HepG2 (cell line): ENCODE measurements at regions not wholly inside any gene's neighbourhood (a gene's known extent, or its start where the extent isn't known, plus 50 kb on each side); places are given as distances from the start of the nearest gene placed in this dataset.
"Not testable (repeated sequence)": the region's sequence is repeated elsewhere in the genome, so short reads cannot be mapped to it uniquely, and the experiment has no call there.

Experiments used
- ATAC-seq: fragments of 200-7000 bp; cut with Tn5 transposase; 3 replicates; pipeline ENCODE4 v1.9.1; 2020; ENCODE audit warnings: mild to moderate bottlenecking, moderate library complexity
- BruUV-seq: library from RNA; stranded (reverse); fragments of 400-500 nt; replicated peaks from 2 replicates; lab custom pipeline; 2021; lab: Mats Ljungman, UMichigan
- CTCF ChIA-PET: fragments of 300-600 bp; formaldehyde crosslinking; extraction: SDS; loops from one replicate; lab custom pipeline; 2021; ENCODE audit warnings: low total read pairs, inconsistent platforms, low intra/inter-chr PET ratio; lab: Yijun Ruan, JAX
- POLR2A ChIA-PET: fragments of 350-600 bp; sonication (Branson Sonifier 250); formaldehyde crosslinking; loops from one replicate; lab custom pipeline; 2020; ENCODE audit warnings: antibody characterized with exemption, inconsistent platforms; lab: Yijun Ruan, JAX
- DNase-seq: peaks from one replicate; pipeline ENCODE4 v3.0.0-alpha.2; 2015; ENCODE audit warnings: low spot score
- FAIRE-seq: peaks from 3 replicates; lab custom pipeline; 2011; peaks lifted over from hg19 to GRCh38; lab: Jason Lieb, UNC
- H2AFZ ChIP-seq: one replicate; pipeline ENCODE4 v1.6.1; 2011; ENCODE audit warnings: low read length, inconsistent platforms
- H3K27ac ChIP-seq: fragments of 300-600 bp; 3 replicates; pipeline ENCODE4 v1.8.0; 2011; ENCODE audit warnings: mixed run types, mild to moderate bottlenecking, mixed read lengths, low read length, inconsistent platforms; ENCODE audit not compliant: insufficient read depth; ENCODE audit errors: extremely low read length
- H3K27me3 ChIP-seq, 2 experiments: fragments of 200-600 bp in 1 of 2; 2 replicates in 1 of 2; 3 replicates in 1 of 2; pipeline versions ENCODE4 v1.6.0 to v1.8.0; 2011; ENCODE audit warnings: low read length in 2 of 2, mild to moderate bottlenecking in 2 of 2, moderate library complexity in 2 of 2, inconsistent platforms in 1 of 2; ENCODE audit not compliant: insufficient read depth in 2 of 2, control insufficient read depth in 1 of 2
- H3K36me3 ChIP-seq, 2 experiments: fragments of 200-600 bp in 1 of 2; replicated peaks in 1 of 2; 2 replicates in 1 of 2; 3 replicates in 1 of 2; pipeline versions ENCODE4 v1.5.1 to v1.8.0; 2011; ENCODE audit warnings: low read length in 2 of 2, inconsistent platforms in 1 of 2; ENCODE audit not compliant: insufficient read depth in 2 of 2, control insufficient read depth in 1 of 2
- H3K4me1 ChIP-seq: 2 replicates; pipeline ENCODE4 v1.5.1; 2012; ENCODE audit warnings: low read length, inconsistent platforms; ENCODE audit not compliant: insufficient read depth
- H3K4me2 ChIP-seq: 2 replicates; pipeline ENCODE4 v1.6.0; 2011; ENCODE audit warnings: low read depth, low read length, inconsistent platforms
- H3K4me3 ChIP-seq, 3 experiments: fragments of 200-600 bp in 1 of 3; sonication (generic), shearing (Covaris generic) in 1 of 3; replicated peaks in 1 of 3; 2 replicates each; pipeline ENCODE4 v1.5.1; 2011 to 2016; ENCODE audit warnings: low read length in 3 of 3, inconsistent platforms in 2 of 3, low read depth in 2 of 3, mild to moderate bottlenecking in 2 of 3, control low read depth in 1 of 3, mixed read lengths in 1 of 3; ENCODE audit not compliant: insufficient read depth in 1 of 3
- H3K79me2 ChIP-seq: one replicate; pipeline ENCODE4 v1.6.1; 2011; ENCODE audit warnings: low read length, inconsistent platforms; ENCODE audit not compliant: insufficient read depth
- H3K9ac ChIP-seq: 2 replicates; pipeline ENCODE4 v1.6.0; 2011; ENCODE audit warnings: mild to moderate bottlenecking, low read depth, low read length, inconsistent platforms; ENCODE audit not compliant: insufficient read depth
- H3K9me3 ChIP-seq: 2 replicates; pipeline ENCODE4 v1.5.1; 2012; ENCODE audit warnings: mild to moderate bottlenecking, low read length
- H4K20me1 ChIP-seq: 2 replicates; pipeline ENCODE4 v1.6.0; 2011; ENCODE audit warnings: inconsistent platforms, mild to moderate bottlenecking, low read length, moderate library complexity; ENCODE audit not compliant: insufficient read depth
- GFI1 ChIP-seq: sonication (generic); formaldehyde crosslinking; IDR thresholded peaks from 2 replicates; pipeline ENCODE4 v1.5.0; 2020; ENCODE audit warnings: missing genetic modification reagents, mild to moderate bottlenecking, borderline replicate concordance
- MAZ ChIP-seq, 2 experiments: sonication (generic) in 1 of 2; formaldehyde crosslinking in 1 of 2; IDR thresholded peaks; 2 replicates each; pipeline versions ENCODE4 v1.5.0 to v1.6.1; 2012 to 2020; ENCODE audit warnings: low read depth in 2 of 2, mild to moderate bottlenecking in 2 of 2, borderline replicate concordance in 1 of 2, improper control_type of control experiment in 1 of 2, low read length in 1 of 2, missing genetic modification reagents in 1 of 2, moderate library complexity in 1 of 2
- MED13 ChIP-seq: sonication (generic); formaldehyde crosslinking; IDR thresholded peaks from 2 replicates; pipeline ENCODE4 v1.5.0; 2020; ENCODE audit warnings: missing genetic modification reagents
- POLR2G ChIP-seq: fragments of 200-400 bp; formaldehyde crosslinking; IDR thresholded peaks from 2 replicates; pipeline ENCODE4 v1.6.1; 2018; ENCODE audit warnings: mild to moderate bottlenecking, low read depth, low read length, moderate library complexity
- SNRNP70 ChIP-seq: fragments of 200-400 bp; formaldehyde crosslinking; IDR thresholded peaks from 2 replicates; pipeline ENCODE4 v1.6.1; 2017; ENCODE audit warnings: mild to moderate bottlenecking, low read depth, low read length, moderate library complexity
- STAG1 ChIP-seq: sonication (generic); formaldehyde crosslinking; IDR thresholded peaks from 2 replicates; pipeline ENCODE4 v1.4.0; 2020; ENCODE audit warnings: missing genetic modification reagents
- ZNF552 ChIP-seq: sonication (generic); formaldehyde crosslinking; IDR thresholded peaks from 2 replicates; pipeline ENCODE4 v1.9.0; 2022; ENCODE audit warnings: missing genetic modification reagents, mild to moderate bottlenecking, borderline replicate concordance
- ZNF598 ChIP-seq: sonication (generic); formaldehyde crosslinking; IDR thresholded peaks from 2 replicates; pipeline ENCODE4 v1.5.1; 2020; ENCODE audit warnings: mild to moderate bottlenecking, missing genetic modification reagents, borderline replicate concordance
- ZNF615 ChIP-seq: sonication (generic); formaldehyde crosslinking; IDR thresholded peaks from 2 replicates; pipeline ENCODE4 v1.5.0; 2020; ENCODE audit warnings: mild to moderate bottlenecking, missing genetic modification reagents, borderline replicate concordance
- WGBS: methylation state at CpG from one replicate; pipeline ENCODE4 v1.1.6; 2017; ENCODE audit warnings: low lambda C conversion rate; 5-methylcytosine and 5-hydroxymethylcytosine counted together
- in situ Hi-C: cut with HindIII; loops from 2 replicates; pipeline ENCODE4 v1.10.0; 2017; ENCODE audit warnings: low pct_unique_long_range_greater_than_20kb; ENCODE audit not compliant: extremely low pct_ligation_motif_present
- intact Hi-C: fragments of 100-400 bp; cut with micrococcal nuclease; formaldehyde crosslinking; loops from one replicate; pipeline ENCODE4 v1.10.0; 2022; ENCODE audit not compliant: unreplicated experiment
- TF ChIP-seq, protein P1 (sequence below): sonication (generic); formaldehyde crosslinking; IDR thresholded peaks from 2 replicates; pipeline ENCODE4 v1.9.0; 2021; ENCODE audit warnings: missing genetic modification reagents, mild to moderate bottlenecking, borderline replicate concordance

DNA sequence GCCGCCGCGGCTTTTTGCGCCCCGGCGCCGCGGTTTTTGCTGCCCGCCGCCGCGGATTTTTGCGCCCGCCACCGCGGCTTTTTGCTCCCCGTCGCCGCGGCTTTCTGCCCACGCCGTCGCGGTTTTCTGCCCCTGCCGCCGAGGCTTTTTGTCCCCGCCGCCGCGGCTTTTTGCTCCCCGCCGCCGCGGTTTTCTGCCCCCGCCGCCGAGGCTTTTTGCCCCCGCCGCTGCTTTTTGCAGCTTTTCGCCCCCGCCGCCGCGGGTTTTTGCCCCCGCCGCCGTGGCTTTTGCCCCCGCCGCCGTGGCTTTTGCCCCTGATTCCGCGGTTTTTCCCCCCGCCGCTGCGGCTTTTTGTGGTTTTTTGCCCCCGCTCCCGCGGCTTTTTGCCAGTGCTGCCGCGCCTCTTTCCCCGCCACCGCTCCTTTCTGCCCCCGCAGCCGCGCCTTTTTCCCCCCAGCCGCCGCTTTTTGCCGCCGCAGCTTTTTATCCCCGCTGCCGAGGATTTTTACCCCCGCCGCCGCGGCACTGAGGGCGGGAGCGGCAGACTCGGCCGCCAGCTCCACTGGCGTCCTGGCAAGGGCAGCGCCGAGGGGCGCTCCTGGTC lies 518.6 kb upstream of the WSB1 start:
- intact Hi-C loops, result no loop called here
- Histone ChIP-seq H3K9me3 (peaks cover 11% of the 10 kb centered on the region), H3K79me2 (no peaks in the 10 kb centered on the region), H4K20me1 (no peaks in the 10 kb centered on the region), H3K27me3 (no peaks in the 10 kb centered on the region)
- DNase-seq (no peak), ATAC-seq (no peak)
- POLR2A ChIA-PET, result no interaction called here
- no TSS peak for BruUV-seq
- no peak for TF ChIP-seq ZNF552 (CRISPR knock-in tag)
- TF ChIP-seq ZNF598 (CRISPR knock-in tag), result no peak
- TF ChIP-seq MED13, result no peak
- TF ChIP-seq STAG1, result no peak
- TF ChIP-seq MAZ (IDR thresholded peaks at IDR 0.05; ENCODE audit: borderline replicate concordance, low read depth, low read length), result no peak
- no peak for TF ChIP-seq MAZ (CRISPR knock-in tag; IDR thresholded peaks at IDR 0.05; ENCODE audit: low read depth)
- no peak for TF ChIP-seq POLR2G
- no peak for TF ChIP-seq GFI1 (CRISPR knock-in tag)
- TF ChIP-seq ZNF615 (CRISPR knock-in tag), result no peak
- TF ChIP-seq, protein P1, sequence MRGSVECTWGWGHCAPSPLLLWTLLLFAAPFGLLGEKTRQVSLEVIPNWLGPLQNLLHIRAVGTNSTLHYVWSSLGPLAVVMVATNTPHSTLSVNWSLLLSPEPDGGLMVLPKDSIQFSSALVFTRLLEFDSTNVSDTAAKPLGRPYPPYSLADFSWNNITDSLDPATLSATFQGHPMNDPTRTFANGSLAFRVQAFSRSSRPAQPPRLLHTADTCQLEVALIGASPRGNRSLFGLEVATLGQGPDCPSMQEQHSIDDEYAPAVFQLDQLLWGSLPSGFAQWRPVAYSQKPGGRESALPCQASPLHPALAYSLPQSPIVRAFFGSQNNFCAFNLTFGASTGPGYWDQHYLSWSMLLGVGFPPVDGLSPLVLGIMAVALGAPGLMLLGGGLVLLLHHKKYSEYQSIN, result no peak
- no peak for TF ChIP-seq SNRNP70
- TF ChIP-seq, all 625 proteins: peak for 0
- FAIRE-seq, result no peak
- Histone ChIP-seq H3K4me2 (no peak overlapping the region), H3K27ac (no peak overlapping the region), H3K36me3 (no peaks in the 10 kb centered on the region), H3K4me1 (no peaks in the 10 kb centered on the region), H2AFZ (no peak overlapping the region), H3K4me3 (no peak overlapping the region), H3K9ac (no peak overlapping the region)
- CTCF ChIA-PET, result no interaction called here
- in situ Hi-C loops, result no loop called here
- WGBS, result 91% methylated on average over 83 of the region's 83 CpGs

DNA sequence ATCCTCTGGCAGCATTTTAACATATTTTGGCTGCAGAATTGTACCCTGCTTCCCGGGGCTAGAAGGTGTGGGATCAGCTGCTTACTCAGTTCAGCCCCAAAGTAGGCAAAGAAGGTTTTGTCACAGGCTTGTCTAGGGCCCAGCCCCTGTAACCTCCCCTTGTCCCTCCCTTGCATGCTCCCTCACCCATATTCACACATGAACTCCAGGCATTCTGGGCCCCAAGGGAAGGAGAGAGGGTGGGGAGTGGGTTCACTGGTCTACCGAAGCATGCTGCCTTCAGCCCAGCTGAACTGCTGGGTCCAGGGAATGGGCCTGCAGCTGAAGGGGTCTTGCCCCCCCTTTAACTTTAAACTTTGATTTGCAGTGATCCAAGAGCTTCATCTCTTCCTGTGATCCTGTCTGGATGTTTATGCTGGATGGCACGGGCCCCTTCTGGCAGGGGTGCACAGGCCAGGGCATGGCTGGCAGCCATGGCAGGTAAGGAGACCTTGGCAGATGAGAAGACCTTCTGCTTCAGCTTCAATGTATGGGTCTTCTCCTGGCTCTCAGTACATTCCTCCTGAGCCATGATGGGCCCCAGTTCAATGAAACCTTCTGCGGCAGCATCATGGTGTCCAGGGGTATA lies 513.6 kb upstream of the WSB1 start:
- BruUV-seq, in situ Hi-C loops, H3K9ac ChIP-seq, H3K4me2 ChIP-seq, H3K4me1 ChIP-seq, FAIRE-seq, H3K27me3 ChIP-seq, H3K79me2 ChIP-seq, ATAC-seq, H3K27ac ChIP-seq, POLR2A ChIA-PET, H2AFZ ChIP-seq, CTCF ChIA-PET, H4K20me1 ChIP-seq, H3K4me3 ChIP-seq, intact Hi-C loops, DNase-seq, H3K36me3 ChIP-seq: not testable (repeated sequence)
- H3K9me3 ChIP-seq, result peaks cover 58% of the 10 kb centered on the region
- WGBS, result 0% methylated on average over 3 of the region's 4 CpGs
